Natural killer cell (primary cell): ENCODE measurements at regions not wholly inside any gene's neighbourhood (a gene's known extent, or its start where the extent isn't known, plus 50 kb on each side); places are given as distances from the start of the nearest gene placed in this dataset.

Experiments used
- ATAC-seq, 3 donors: fragments of 150-1000 bp in 2 of 3; fragments of 200-7000 bp in 1 of 3; cut with Tn5 transposase; 1 replicate in 1 of 3; 2 replicates in 2 of 3; pipeline ENCODE4 v1.10.0; 2021; ENCODE audit warnings: mild to moderate bottlenecking in 2 of 3, moderate library complexity in 2 of 3
- DNase-seq, 2 donors: peaks; one replicate each; pipeline versions ENCODE4 v3.0.0 to v3.0.0-alpha.2; 2013 to 2021; ENCODE audit warnings: mixed read lengths in 1 of 2
- H3K27ac ChIP-seq: one replicate; pipeline ENCODE4 v1.5.1; 2013; ENCODE audit warnings: mild to moderate bottlenecking, low read length
- H3K27me3 ChIP-seq: one replicate; pipeline ENCODE4 v1.6.1; 2013; ENCODE audit warnings: low read length; ENCODE audit not compliant: control insufficient read depth, insufficient read depth
- H3K36me3 ChIP-seq: one replicate; pipeline ENCODE4 v1.6.1; 2013; ENCODE audit warnings: low read length; ENCODE audit not compliant: control insufficient read depth, insufficient read depth
- H3K4me1 ChIP-seq: one replicate; pipeline ENCODE4 v1.6.1; 2013; ENCODE audit warnings: low read length; ENCODE audit not compliant: control insufficient read depth, insufficient read depth
- H3K4me3 ChIP-seq: one replicate; pipeline ENCODE4 v1.5.1; 2013; ENCODE audit warnings: low read length
- H3K9me3 ChIP-seq: one replicate; pipeline ENCODE4 v1.6.1; 2013; ENCODE audit warnings: low read length; ENCODE audit not compliant: control insufficient read depth, insufficient read depth
- H3K27ac Mint-ChIP-seq, 2 donors: one replicate each; pipeline ENCODE4 v1.8.0; 2022; ENCODE audit warnings: mild to moderate bottlenecking in 2 of 2, mixed read lengths in 2 of 2, moderate library complexity in 1 of 2
- H3K27me3 Mint-ChIP-seq, 2 donors: one replicate each; pipeline ENCODE4 v1.8.0; 2022; ENCODE audit warnings: low read depth in 2 of 2, mixed read lengths in 2 of 2
- H3K36me3 Mint-ChIP-seq: one replicate; pipeline ENCODE4 v1.8.0; 2022; ENCODE audit warnings: mixed read lengths
- H3K4me1 Mint-ChIP-seq, 2 donors: one replicate each; pipeline ENCODE4 v1.8.0; 2022; ENCODE audit warnings: mixed read lengths in 2 of 2
- H3K4me3 Mint-ChIP-seq: one replicate; pipeline ENCODE4 v1.8.0; 2022; ENCODE audit warnings: mild to moderate bottlenecking, moderate library complexity, mixed read lengths
- H3K9me3 Mint-ChIP-seq, 2 donors: one replicate each; pipeline ENCODE4 v1.8.0; 2022; ENCODE audit warnings: mixed read lengths in 2 of 2
- CTCF ChIP-seq: fragments of 200-600 bp; IDR thresholded peaks from one replicate; pipeline ENCODE4 v1.8.0; 2022; ENCODE audit warnings: antibody characterized with exemption
- WGBS: methylation state at CpG from one replicate; pipeline ENCODE4 v1.1.7; 2013; ENCODE audit warnings: missing lambda C conversion rate; ENCODE audit not compliant: insufficient coverage; 5-methylcytosine and 5-hydroxymethylcytosine counted together
- intact Hi-C: fragments of 100-400 bp; cut with micrococcal nuclease; formaldehyde crosslinking; loops from one replicate; pipeline ENCODE4 v1.14.2; 2022

- WGBS, result 40% methylated on average over 3 of the region's 3 CpGs
- Histone ChIP-seq H3K4me3 (no peak overlapping the region), H3K36me3 (no peaks in the 10 kb centered on the region), H3K4me1 (no peaks in the 10 kb centered on the region), H3K27ac (no peak overlapping the region), H3K27me3 (no peaks in the 10 kb centered on the region), H3K9me3 (no peaks in the 10 kb centered on the region)
- Mint-ChIP-seq H3K36me3 (no peaks in the 10 kb centered on the region), H3K9me3 (no peaks in the 10 kb centered on the region), H3K4me1 (no peaks in the 10 kb centered on the region), H3K4me3 (no peak overlapping the region), H3K27me3 (no peaks in the 10 kb centered on the region), H3K27ac (no peak overlapping the region)
- no peak for TF ChIP-seq CTCF
- intact Hi-C loops, result no loop called here
- no peak for ATAC-seq
- DNase-seq, result no peak
Observed at GRCh38 chr1:199202331-199202730, 563.5 kb downstream of the PTPRC start.

- Mint-ChIP-seq H3K4me3 (no peak overlapping the region), H3K27me3 (no peaks in the 10 kb centered on the region), H3K4me1 (no peaks in the 10 kb centered on the region), H3K36me3 (no peaks in the 10 kb centered on the region), H3K27ac (no peak overlapping the region), H3K9me3 (no peaks in the 10 kb centered on the region)
- intact Hi-C loops, result no loop called here
- H3K9me3 ChIP-seq, result no peaks in the 10 kb centered on the region
- no peak for TF ChIP-seq CTCF
- WGBS, result 96% methylated on average over 3 of the region's 3 CpGs
- DNase-seq, result no peak
- no peak overlapping the region for H3K4me3 ChIP-seq
- H3K27ac ChIP-seq, result no peak overlapping the region
- no peaks in the 10 kb centered on the region for H3K36me3 ChIP-seq
- no peaks in the 10 kb centered on the region for H3K4me1 ChIP-seq
- H3K27me3 ChIP-seq, result no peaks in the 10 kb centered on the region
- no peak for ATAC-seq
Observed at GRCh38 chr1:199204231-199204630, 565.4 kb downstream of the PTPRC start.

- Histone ChIP-seq H3K36me3 (no peaks in the 10 kb centered on the region), H3K27me3 (no peaks in the 10 kb centered on the region), H3K4me1 (no peaks in the 10 kb centered on the region), H3K27ac (no peak overlapping the region), H3K9me3 (no peaks in the 10 kb centered on the region), H3K4me3 (no peak overlapping the region)
- TF ChIP-seq CTCF, result no peak
- DNase-seq, result no peak
- no peak for ATAC-seq
- Mint-ChIP-seq H3K4me1 (no peaks in the 10 kb centered on the region), H3K27ac (no peak overlapping the region), H3K4me3 (no peak overlapping the region), H3K36me3 (no peaks in the 10 kb centered on the region), H3K27me3 (no peaks in the 10 kb centered on the region), H3K9me3 (no peaks in the 10 kb centered on the region)
- 79% methylated on average over 4 of the region's 6 CpGs for WGBS
- intact Hi-C loops, result no loop called here
Observed at GRCh38 chr1:199205740-199206441, 567.1 kb downstream of the PTPRC start.

- H3K27me3 ChIP-seq, result no peaks in the 10 kb centered on the region
- H3K4me1 ChIP-seq, result no peaks in the 10 kb centered on the region
- DNase-seq (no peak), ATAC-seq (no peak)
- Mint-ChIP-seq H3K36me3 (no peaks in the 10 kb centered on the region), H3K4me1 (no peaks in the 10 kb centered on the region), H3K27ac (no peak overlapping the region), H3K4me3 (no peak overlapping the region), H3K27me3 (no peaks in the 10 kb centered on the region), H3K9me3 (no peaks in the 10 kb centered on the region)
- no peak overlapping the region for H3K27ac ChIP-seq
- intact Hi-C loops, result no loop called here
- no peak overlapping the region for H3K4me3 ChIP-seq
- no peaks in the 10 kb centered on the region for H3K9me3 ChIP-seq
- TF ChIP-seq CTCF, result no peak
- no peaks in the 10 kb centered on the region for H3K36me3 ChIP-seq
Observed at GRCh38 chr1:199208847-199209246, 570.0 kb downstream of the PTPRC start.
